MV-4-11 (cell line): ENCODE measurements at regions not wholly inside any gene's neighbourhood (a gene's known extent, or its start where the extent isn't known, plus 50 kb on each side); places are given as distances from the start of the nearest gene placed in this dataset.
A peak's percentile ranks its signal among the peaks of the same experiment; 100 is the strongest.
"Not testable (repeated sequence)": the region's sequence is repeated elsewhere in the genome, so short reads cannot be mapped to it uniquely, and the experiment has no call there.

Source experiments
- DNase-seq: peaks from one replicate; lab custom pipeline; 2025; lab: John Stamatoyannopoulos, UW

DNA sequence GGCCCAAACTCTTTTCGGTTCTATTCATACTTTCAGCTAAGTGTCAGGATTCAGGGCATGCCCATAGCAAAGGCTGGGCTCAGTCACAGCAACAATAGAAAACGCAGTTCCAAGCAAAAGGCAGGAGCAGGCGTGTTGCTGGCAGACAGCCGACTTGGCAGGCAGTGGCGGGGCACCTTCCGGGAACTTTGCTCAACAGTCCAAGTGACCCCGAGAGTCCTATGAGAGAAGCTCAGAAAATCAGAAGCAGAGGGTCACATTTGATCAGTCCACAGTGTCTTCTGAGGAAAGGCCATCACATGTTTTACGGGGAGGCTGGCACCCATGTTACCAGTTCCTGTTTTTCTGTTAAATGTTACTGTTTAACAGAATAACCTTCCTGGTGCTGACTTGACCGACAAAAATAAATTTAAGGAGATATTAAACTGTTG is 115.0 kb downstream of the DACT1 start:
- DNase-seq, result peak; percentile 70

DNA sequence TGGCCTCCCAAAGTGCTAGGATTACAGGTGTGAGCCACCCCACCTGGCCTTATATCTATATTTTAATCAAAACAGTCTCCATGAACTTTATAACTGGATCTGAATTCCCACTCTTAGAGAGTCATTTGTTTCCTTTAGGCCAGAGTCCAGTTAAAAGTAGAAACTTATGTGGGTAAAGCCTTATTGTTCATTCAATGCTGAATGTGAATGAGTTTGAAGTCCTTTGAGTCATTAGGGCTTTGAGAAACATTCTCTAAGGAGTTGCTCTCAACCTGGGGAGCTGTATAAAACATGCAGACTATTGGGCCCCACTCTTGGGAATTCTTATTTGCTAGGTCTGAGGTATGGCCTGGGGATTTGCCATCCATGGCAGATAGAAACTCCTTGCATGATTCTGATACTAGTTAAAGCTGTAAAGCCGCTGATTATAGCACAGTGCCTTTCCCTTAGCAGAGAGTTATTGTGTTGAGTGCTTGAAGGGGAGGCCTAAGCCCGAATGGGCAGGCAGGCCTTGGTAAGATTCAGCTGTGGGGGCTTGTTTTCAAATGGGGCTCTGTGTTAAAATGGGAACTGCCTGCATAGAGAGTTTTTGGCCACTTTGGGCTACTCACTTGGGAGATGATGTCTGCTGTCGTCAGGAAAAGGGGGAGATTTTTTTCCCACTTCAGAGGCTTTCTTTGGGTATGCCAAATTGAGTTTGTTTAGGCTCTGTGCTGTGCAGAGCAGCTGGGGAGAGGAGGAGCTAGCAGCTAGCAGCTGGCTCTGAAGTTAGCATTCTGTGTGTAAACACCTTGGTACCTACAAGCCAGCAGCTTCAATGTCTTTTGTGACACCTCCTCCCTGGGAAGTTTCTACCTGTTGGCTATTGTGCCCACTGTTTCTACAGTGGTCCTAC is 117.5 kb downstream of the DACT1 start:
- no peak for DNase-seq

DNA sequence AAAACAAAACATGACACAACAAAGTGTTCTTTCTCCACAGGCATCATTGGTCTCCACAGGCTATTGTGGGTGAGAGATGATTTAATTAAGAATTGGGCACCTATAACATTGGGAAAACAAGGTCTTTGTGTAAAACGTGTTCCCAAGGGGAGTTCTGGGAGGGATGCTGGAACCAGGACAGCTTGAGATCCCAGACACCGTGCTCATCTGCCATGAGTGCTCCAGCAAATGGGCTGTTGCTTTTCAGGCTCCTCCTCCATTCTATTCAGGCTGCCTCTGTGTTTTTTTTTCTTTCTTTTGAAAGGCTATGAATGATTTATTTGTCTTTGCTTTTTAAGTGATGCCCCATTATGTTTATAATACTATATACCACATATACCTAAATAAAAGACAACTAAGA is 122.4 kb downstream of the DACT1 start:
- DNase-seq, result no peak

DNA sequence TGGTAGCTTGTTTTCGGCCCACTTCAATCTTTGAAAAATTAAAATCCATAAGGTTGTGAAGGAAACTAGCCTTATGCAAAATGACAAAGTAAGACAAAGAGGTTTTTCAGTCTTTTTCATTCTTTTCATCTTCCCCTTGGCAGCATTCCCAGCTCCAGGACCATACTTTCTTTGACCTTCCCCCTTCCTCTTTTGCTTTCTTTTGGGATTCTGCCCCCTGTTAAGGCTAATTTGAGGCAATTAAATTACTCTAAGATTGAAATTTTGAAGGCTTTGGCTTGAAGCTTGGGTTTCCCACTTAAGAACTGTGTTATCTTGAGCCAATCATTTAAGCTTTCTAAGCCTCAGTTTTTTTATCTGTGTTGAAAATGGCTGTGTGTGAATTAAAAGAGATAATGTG is 124.9 kb downstream of the DACT1 start:
- no peak for DNase-seq

DNA sequence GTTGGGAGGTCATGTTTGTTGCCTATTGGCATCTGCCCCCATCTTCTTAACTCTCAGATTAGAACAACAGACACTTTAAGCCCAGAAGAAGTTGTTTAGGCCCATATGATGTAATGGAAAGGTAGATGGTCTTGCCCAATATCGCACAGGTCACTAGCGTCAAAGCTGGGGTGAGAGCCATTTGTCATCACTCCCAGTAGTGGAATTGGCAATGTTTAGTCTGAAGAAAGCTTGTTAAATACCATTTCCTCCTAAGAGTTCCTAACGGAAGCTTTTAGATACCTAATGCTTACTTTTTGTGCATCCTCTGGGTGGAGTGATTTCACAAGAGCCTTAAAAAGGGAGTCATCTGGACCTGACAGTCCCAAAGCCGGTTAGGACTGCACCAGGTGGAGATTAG is 125.4 kb downstream of the DACT1 start:
- no peak for DNase-seq

DNA sequence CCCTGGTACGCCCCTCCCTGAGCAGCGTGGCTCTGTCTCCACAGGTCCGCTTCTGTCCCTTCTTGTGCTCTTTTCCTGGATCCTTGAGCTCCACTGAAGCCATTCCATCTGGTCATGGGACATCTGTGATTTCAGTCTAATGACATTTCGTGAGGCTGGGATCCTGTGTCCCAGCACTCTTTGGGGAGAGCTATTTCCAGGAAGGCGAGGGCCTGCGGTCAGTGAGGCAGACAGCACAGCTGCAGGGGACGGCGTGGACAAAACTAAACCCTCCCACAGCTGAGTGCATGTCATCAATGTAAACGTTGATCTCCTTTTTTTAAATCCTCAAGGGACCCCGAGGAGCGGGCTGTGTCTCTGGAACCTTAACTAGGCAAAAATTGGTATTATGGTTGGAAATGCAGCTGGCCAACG is 127.7 kb downstream of the DACT1 start:
- no peak for DNase-seq

DNA sequence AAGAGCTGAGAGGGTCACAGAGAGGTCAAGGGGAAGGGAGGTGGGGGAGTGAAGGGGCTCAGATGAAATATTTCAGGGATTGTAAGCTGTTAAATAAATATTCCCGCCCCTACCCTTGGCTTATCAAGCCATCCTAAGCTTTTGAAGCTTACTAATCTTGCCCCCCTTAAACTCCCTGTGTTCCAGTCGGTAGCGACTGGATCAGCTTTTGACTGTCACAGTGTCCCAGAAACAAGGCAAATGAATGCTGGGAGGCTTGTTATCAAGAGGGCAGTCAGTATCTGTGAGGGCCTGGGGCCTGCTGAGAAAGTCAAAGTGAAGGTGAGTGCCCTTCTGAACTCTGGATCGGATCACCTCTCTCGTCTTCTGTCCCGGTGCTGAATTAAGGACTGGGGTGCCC is 128.1 kb downstream of the DACT1 start:
- DNase-seq, result no peak

DNA sequence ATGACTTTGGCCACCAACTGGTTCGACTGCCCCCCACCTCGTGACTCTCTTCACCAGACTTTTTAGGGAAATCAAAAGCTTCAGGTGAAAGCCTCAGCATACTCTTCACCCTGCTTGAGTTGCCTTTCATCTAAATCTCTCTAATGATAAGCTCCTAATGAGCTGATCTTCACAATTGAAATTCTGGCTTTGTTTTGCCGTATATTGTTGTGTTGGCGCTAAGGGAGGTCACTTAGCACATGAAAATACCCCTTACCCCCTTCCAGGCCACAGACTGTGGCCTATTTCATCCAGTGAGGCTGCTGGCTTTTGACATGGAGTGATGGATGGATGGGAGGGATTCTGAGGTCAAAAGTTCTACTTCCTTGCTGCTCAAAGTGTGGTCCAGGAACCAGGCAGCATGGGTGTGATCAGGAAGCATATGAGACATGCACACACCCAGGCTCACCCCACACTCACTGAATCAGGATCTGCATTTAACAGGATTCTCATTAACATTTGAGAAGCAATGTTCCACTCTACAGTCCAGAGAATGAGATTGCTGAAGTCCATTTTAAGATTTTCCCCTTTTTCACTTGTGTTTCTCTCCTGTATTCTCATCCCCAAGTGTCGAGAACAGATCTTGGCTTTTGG is 131.4 kb downstream of the DACT1 start:
- DNase-seq, result no peak

DNA sequence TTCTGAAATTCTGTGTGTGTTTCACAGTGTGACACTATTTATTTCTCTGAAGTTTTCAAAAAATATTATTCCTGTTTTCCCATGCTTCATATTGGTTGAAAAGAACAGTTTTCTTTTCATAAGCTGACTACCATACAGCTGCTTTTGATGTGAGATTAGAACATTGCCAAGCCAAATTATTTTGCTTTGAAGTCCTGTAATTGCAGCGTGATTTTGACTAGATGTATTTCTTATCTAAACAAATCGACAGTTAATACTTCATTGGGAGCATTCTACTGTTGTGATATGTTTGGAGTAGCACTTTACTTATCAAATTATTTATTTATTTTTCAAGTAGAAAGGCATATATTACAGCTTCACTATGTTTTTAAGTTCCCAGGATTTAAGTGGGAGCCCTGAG is 132.0 kb downstream of the DACT1 start:
- no peak for DNase-seq

DNA sequence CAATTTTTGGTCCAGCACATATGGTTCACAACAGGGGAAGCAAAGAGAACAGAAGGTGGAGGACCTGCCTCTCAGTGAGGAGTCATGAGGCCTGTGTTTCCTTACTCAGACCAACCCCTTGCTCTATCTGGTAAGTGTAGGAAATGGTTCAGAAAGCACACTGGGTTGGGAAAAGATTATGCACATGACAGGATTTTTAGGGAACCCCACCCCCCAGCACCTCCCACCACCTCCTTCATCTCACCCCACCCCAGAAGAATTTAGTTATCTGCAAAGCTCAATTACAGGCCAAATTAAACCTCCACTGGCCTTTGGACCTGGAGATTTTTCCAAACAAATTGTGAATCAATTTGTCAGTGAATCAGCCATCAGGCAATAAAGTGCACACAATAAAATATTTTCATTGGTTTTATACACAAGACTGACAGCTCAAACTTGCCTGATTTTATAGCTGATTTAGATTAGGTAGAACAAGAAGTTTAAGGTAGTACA is 132.8 kb downstream of the DACT1 start:
- DNase-seq, result no peak

DNA sequence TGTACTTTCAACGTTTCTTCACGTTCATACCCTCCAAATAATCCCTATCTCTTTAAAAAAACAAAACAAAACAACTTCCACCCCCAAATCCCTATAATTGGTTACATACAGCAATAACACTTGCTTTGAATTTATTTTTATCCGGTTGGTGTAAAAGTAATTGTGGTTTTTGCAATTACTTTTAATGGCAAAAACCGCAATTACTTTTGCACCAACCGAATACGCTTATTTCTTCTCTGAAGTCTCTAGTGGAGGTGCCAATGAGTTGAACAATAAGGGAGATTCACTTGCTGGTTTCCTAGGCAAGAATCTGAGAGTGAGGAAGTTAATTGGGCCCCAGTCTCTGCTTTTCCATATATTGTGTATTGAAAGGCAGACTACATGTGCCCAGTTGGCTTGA is 133.3 kb downstream of the DACT1 start:
- no peak for DNase-seq

DNA sequence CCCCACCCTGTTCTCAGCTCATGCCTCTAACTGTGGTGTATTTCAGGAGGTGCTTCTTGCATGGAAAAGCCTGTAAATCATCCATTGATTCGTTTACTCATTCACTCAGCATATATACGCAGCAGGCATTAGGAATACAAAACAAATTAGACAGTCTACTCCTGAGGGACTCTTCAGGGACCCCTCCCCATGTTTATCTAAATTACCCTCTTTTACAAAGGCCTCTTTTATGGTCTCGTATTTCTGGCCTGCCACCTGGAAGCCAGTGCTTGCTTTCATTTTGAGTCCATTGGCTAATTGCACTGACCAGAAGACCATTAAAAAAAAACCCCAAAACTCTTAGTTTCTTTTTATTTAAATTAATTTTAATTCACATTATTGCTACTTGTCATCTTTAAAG is 134.4 kb downstream of the DACT1 start:
- DNase-seq, result no peak

DNA sequence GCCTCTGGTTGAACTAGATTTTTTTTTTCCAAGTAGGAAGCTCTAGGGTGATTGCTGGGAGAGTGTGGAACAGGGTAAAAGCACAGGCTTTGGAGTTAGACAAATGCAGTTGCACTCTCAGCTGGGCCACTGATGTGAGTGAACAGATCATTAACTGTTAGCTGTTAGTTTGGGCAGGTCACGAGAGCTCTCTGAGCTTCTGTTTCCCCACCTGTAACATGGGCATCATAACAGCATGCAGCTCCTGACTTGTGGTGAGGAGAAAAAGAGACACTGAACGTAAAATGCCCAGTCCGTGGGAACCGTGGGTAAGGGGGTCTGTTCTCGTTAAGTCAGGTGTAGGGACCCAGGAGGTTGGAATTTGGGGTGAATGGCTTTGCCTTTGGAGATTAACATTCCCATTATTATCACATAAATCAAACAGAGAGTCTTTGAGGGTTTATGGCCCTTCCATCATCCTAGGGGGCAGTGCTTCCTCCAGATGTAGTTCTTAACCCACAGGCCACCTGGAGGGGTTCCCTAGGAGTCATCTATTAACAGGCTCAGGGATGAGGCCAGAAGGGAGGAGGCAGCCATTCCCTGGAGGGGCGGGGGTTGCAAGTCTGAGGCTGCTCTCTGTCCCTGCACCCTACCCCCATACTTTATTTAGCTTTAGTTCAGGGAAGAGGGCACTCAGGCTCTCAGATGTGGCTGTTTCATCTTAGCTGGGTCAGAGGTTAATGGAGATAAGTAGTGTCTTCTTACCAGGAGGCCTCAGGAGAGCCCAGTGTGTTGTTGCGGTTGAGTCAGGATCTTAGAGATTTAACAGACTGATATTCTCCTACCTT is 135.2 kb downstream of the DACT1 start:
- no peak for DNase-seq

DNA sequence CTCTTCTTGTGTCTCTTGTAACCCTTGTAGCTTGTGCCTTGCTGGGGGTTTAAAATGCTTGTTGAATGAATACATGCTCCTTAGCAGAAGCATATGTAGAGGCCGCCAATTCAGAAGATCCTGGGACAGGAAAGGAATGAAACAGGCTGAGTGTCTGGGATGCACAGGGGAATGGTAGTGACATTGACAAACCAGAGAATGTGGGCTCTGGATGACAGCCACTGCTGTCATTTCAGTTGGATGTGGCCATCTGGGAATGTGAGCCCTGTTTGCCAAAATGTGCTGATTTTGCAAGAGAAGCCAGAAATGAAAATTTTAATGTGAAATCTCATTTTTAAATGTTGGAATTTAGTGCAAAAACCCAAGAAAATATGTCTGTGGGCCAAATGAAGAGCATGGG is 136.8 kb downstream of the DACT1 start:
- DNase-seq, result no peak

DNA sequence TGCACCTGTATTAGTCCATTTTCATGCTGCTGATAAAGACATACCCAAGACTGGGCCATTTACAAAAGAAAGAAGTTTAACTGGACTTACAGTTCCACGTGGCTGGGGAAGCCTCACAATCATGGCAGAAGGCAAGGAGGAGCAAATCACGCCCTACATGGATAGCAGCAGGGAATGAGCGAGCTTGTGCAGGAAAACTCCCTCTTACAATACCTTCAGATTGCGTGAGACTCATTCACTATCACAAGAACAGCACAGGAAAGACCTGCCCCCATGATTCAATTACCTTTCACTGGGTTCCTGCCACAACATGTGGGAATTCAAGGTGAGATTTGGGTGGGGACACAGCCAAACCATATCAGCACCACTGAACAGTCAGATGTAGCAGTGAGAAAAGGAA is 137.4 kb downstream of the DACT1 start:
- DNase-seq, result not testable (repeated sequence)

DNA sequence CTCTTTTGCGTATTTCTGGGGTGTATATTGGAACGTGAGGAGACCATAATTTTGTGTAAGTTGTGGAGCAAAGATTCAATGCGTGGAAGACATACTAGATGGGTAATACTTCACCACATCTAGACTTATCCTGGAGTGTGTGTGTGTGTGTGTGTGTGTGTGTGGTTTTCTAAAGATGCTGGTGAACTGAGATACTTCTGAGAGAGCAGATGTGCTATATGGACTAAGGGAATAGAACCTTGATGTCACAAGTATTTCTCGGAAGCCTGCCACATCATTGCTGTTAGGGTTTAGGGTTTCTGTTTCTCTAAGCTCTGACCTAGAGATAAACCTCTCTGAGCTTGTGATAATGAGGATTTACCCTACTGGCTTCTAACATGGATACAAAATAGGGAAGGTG is 138.8 kb downstream of the DACT1 start:
- no peak for DNase-seq

DNA sequence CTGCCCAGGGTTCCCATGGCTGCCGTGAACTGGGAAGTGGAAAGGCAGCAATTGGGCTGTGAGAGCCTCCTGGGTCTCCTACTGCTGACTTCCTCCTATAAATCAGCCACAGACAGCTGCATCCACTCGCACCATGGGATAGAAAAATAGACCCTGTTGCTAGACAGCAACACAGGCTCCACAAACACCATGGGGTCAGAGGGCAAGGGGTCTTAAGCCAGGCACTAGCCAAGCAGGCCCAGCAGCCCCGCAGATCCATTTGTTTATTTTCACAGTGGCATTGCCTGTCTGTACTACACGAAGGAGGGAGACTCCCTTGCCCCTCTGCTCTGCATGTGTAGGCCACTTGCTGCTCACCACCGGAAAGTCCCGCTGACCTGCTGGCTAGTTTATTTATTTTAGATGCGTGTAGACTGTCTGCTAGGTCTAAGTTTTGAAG is 139.8 kb downstream of the DACT1 start:
- no peak for DNase-seq

DNA sequence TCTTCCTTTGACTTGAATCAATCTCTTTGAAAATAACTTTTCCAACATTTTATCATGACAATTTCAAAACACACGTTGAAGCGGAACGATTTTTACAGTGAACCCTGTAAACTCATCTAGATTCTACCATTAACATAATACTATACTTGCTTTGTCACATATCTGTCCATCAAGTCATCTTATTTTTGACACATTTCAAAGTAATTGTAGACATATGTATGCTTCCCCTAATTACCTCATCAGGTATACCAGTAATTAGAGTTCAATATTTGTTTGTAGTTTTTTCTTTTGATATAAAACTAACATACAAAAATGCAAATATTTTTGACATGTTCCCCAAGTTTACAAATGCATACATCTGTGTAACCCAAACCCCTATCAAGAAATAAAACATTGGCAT is 140.4 kb downstream of the DACT1 start:
- no peak for DNase-seq

DNA sequence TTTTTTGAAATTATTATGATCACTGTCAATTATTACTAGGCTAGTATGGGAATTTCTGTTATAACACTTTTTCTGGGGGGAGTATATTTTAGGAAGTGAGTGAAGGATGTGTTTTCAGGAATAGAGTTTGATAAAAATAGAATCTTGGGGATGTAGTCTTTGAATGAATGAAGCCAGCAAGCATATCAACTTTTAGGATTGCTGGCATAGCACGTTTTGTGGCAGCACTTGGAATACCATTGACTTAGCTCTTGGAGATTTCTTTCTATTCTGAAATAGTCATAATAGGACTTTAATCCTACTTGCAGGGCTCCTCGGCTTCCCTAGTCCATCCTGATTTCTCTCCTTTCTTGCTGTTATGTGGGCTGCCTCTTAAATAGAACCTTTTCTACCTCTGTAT is 141.6 kb downstream of the DACT1 start:
- no peak for DNase-seq

DNA sequence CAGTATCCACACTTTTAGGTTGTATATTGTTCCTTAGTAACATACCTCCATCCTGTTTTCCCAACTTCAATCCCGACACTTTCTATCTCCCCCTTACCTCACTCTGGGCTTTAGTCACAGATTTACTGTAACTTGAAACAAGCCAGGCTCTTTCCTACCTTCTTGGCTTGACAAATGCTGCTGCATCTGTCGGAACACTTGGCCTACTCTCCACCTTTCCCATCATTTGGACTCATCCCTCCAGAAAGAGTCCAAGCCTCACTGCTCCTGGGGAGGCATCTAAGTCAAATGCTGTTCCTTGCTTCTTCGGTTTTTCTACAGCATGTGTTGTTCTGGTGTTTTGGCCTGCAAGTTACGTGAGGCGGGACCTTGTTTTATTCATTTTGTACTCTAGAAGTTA is 142.4 kb downstream of the DACT1 start:
- no peak for DNase-seq

DNA sequence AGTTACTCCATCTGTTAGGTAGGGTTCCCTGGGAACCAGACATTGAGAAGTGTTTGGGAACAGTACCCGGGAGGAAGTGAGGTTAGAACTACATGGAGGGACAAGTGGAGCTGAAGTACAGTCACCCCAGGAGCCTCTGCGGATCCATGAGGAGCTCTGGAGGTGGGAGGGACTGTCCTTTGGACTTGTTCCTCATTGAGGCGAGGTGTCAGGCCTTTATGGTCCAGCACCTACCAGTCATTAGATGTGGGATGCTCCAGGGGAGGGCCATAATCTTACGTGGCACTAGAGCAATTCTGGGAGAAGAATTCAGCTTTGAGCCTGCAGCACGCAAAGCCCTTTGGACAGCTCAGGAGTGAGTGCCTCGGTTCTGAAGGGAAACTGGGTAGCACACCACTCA is 142.8 kb downstream of the DACT1 start:
- no peak for DNase-seq

DNA sequence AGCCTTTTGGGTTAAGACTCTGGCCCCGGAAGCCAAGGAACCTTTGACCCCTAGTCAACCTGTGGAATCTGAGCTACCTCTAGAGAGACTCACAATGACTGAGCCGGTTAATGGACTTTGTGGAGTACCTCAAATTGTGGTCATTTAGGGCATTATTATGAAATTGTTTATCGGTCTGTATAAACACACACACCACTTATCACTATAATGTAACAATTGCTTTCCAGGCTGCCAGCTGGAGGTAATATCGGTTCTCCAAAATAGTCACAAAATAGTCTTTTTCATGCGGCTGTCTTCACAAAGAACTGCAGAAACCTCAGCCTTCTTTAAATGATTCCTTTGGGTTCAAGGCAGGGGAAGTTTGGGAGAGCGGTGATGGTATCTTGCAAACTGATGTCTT is 144.2 kb downstream of the DACT1 start:
- DNase-seq, result no peak
